Hepatocyte (in vitro differentiated cells): ENCODE measurements at regions not wholly inside any gene's neighbourhood (a gene's known extent, or its start where the extent isn't known, plus 50 kb on each side); places are given as distances from the start of the nearest gene placed in this dataset.

Source experiments
- DNase-seq: peaks from one replicate; pipeline ENCODE4 v3.0.0-alpha.2; 2016; ENCODE audit warnings: low spot score
- H2AFZ ChIP-seq: fragments of 200-600 bp; sonication (generic); 2 replicates; pipeline ENCODE4 v1.6.0; 2016; ENCODE audit warnings: antibody characterized with exemption, mild to moderate bottlenecking
- H3K27ac ChIP-seq: fragments of 200-600 bp; sonication (generic); 2 replicates; pipeline ENCODE4 v1.5.1; 2016; ENCODE audit warnings: mild to moderate bottlenecking
- H3K27me3 ChIP-seq: fragments of 200-600 bp; sonication (generic); 2 replicates; pipeline ENCODE4 v1.6.1; 2016
- H3K36me3 ChIP-seq: fragments of 200-600 bp; sonication (generic); replicated peaks from 2 replicates; pipeline ENCODE4 v1.5.1; 2016; ENCODE audit warnings: low read depth; ENCODE audit not compliant: insufficient read depth
- H3K4me1 ChIP-seq: fragments of 200-600 bp; sonication (generic); 2 replicates; pipeline ENCODE4 v1.5.1; 2016; ENCODE audit warnings: mild to moderate bottlenecking, moderate library complexity; ENCODE audit not compliant: insufficient read depth
- H3K4me2 ChIP-seq: fragments of 200-600 bp; sonication (generic); 2 replicates; pipeline ENCODE4 v1.6.0; 2016
- H3K4me3 ChIP-seq: fragments of 200-600 bp; sonication (generic); 2 replicates; pipeline ENCODE4 v1.5.1; 2016; ENCODE audit warnings: mild to moderate bottlenecking
- H3K79me2 ChIP-seq: fragments of 200-600 bp; sonication (generic); 2 replicates; pipeline ENCODE4 v1.6.0; 2017; ENCODE audit warnings: mild to moderate bottlenecking
- H3K9me2 ChIP-seq: fragments of 200-600 bp; sonication (generic); replicated peaks from 2 replicates; pipeline ENCODE4 v1.6.0; 2017; ENCODE audit warnings: mild to moderate bottlenecking; ENCODE audit not compliant: insufficient read depth
- H3K9me3 ChIP-seq: fragments of 200-600 bp; sonication (generic); 2 replicates; pipeline ENCODE4 v1.5.1; 2016; ENCODE audit warnings: low read depth, mild to moderate bottlenecking
- H4K20me1 ChIP-seq: fragments of 200-600 bp; sonication (generic); 2 replicates; pipeline ENCODE4 v1.6.0; 2016; ENCODE audit warnings: mild to moderate bottlenecking; ENCODE audit not compliant: insufficient read depth, poor library complexity, severe bottlenecking
- EZH2 ChIP-seq: fragments of 200-600 bp; sonication (generic); IDR thresholded peaks from 2 replicates; pipeline ENCODE4 v1.6.1; 2016; ENCODE audit warnings: antibody characterized with exemption, mild to moderate bottlenecking, borderline replicate concordance
- EZH2phosphoT487 ChIP-seq: fragments of 200-600 bp; sonication (generic); IDR thresholded peaks from one replicate; pipeline ENCODE4 v1.6.1; 2018; ENCODE audit warnings: antibody characterized with exemption, mild to moderate bottlenecking, low read depth, moderate library complexity; ENCODE audit not compliant: unreplicated experiment, severe bottlenecking
- WGBS: methylation state at CpG from one replicate; pipeline ENCODE4 v1.1.6; 2016; ENCODE audit warnings: low lambda C conversion rate; ENCODE audit errors: missing lambda C conversion rate; 5-methylcytosine and 5-hydroxymethylcytosine counted together
- TF ChIP-seq, protein P1 (sequence below): fragments of 200-600 bp; sonication (generic); IDR thresholded peaks from 2 replicates; pipeline ENCODE4 v1.5.1; 2016; ENCODE audit warnings: antibody characterized with exemption, mild to moderate bottlenecking; ENCODE audit not compliant: poor library complexity

DNA sequence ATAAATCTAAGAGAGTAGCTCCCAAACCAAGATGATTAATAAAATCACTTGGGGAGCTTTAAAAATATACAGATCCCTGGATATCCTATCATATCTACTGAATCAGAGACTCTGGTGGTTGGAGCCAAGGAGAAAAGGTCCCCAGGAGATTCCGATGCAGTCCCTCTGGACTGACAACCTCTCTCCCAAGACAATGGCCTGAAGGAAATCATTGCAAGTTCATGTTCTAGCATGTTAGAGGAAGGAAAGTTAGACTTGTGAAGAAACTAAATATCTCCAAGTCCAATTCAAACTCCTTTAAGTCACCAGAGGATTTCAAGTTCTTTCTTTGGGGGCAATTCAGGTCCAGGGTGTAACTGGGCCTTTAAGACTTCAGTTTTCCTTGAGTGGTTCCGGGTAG is 84.7 kb upstream of the MEDAG start:
- no peak for DNase-seq
- WGBS, result 90% methylated on average over 2 of the region's 2 CpGs
- H3K4me2 ChIP-seq, result no peak overlapping the region

GRCh38 chr13:30824651-30825050 is 81.4 kb upstream of the MEDAG start:
- H3K9me3 ChIP-seq, result no peaks in the 10 kb centered on the region
- H3K4me1 ChIP-seq, result peaks cover 1% of the 10 kb centered on the region
- WGBS, result 46% methylated on average over 10 of the region's 10 CpGs
- no peaks in the 10 kb centered on the region for H3K79me2 ChIP-seq
- no peaks in the 10 kb centered on the region for H3K27me3 ChIP-seq
- no peak for DNase-seq
- no peak overlapping the region for H3K27ac ChIP-seq
- no peak for TF ChIP-seq EZH2phosphoT487
- TF ChIP-seq EZH2, result no peak
- TF ChIP-seq, protein P1, sequence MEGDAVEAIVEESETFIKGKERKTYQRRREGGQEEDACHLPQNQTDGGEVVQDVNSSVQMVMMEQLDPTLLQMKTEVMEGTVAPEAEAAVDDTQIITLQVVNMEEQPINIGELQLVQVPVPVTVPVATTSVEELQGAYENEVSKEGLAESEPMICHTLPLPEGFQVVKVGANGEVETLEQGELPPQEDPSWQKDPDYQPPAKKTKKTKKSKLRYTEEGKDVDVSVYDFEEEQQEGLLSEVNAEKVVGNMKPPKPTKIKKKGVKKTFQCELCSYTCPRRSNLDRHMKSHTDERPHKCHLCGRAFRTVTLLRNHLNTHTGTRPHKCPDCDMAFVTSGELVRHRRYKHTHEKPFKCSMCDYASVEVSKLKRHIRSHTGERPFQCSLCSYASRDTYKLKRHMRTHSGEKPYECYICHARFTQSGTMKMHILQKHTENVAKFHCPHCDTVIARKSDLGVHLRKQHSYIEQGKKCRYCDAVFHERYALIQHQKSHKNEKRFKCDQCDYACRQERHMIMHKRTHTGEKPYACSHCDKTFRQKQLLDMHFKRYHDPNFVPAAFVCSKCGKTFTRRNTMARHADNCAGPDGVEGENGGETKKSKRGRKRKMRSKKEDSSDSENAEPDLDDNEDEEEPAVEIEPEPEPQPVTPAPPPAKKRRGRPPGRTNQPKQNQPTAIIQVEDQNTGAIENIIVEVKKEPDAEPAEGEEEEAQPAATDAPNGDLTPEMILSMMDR, result no peak
- no peaks in the 10 kb centered on the region for H4K20me1 ChIP-seq
- no peak overlapping the region for H3K4me2 ChIP-seq
- H3K36me3 ChIP-seq, result no peaks in the 10 kb centered on the region
- H3K4me3 ChIP-seq, result no peak overlapping the region
- H2AFZ ChIP-seq, result no peak overlapping the region
- H3K9me2 ChIP-seq, result no peaks in the 10 kb centered on the region

More for the DNA sequence above, 84.7 kb upstream of the MEDAG start:
- H3K27me3 ChIP-seq, result no peaks in the 10 kb centered on the region
- no peak overlapping the region for H3K4me3 ChIP-seq
- no peaks in the 10 kb centered on the region for H3K79me2 ChIP-seq
- H3K9me3 ChIP-seq, result no peaks in the 10 kb centered on the region
- peaks cover 6% of the 10 kb centered on the region for H3K4me1 ChIP-seq
- no peak overlapping the region for H3K27ac ChIP-seq
- H3K36me3 ChIP-seq, result no peaks in the 10 kb centered on the region
- H2AFZ ChIP-seq, result no peak overlapping the region
- H4K20me1 ChIP-seq, result no peaks in the 10 kb centered on the region
- no peaks in the 10 kb centered on the region for H3K9me2 ChIP-seq
- TF ChIP-seq EZH2phosphoT487 (no peak), EZH2 (no peak)
- TF ChIP-seq, protein P1, result no peak

DNA sequence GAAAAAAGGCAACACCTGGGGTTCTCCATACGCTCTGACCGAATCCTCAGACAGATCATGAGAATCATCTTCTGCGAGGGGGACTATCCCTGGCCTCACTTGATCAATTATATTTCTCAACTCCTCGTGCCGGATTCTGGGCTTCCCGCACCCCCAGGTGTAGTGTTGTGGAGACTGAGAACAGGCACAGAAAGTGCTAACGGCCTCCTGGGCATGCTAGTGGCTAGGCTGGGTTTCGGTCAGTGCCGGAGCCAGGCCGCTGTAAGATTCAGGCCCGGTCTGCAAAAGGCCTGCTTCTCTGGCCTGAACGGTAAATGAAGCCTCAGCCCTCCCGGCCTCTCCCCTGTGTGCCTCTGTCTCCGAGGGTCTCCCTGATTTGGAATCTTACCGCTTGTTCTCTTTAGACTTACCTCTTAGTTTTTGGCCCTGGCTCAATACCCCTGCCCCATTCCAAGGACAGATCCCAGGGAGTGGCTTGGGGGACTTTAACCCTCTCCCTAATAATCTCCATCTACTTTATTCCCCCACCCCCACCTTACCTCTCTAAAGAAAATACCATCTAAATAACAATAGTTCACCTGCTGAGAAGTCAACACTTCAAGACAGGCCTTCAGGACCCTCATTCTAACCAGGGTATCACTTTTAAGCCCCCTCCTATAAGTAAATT is 79.0 kb upstream of the MEDAG start:
- H4K20me1 ChIP-seq, result no peaks in the 10 kb centered on the region
- no peaks in the 10 kb centered on the region for H3K36me3 ChIP-seq
- no peaks in the 10 kb centered on the region for H3K79me2 ChIP-seq
- DNase-seq, result no peak
- 94% methylated on average over 15 of the region's 15 CpGs for WGBS
- no peaks in the 10 kb centered on the region for H3K9me2 ChIP-seq
- peaks cover 11% of the 10 kb centered on the region for H3K4me1 ChIP-seq
- H3K4me3 ChIP-seq, result no peak overlapping the region
- no peak overlapping the region for H3K27ac ChIP-seq
- no peak overlapping the region for H2AFZ ChIP-seq
- H3K4me2 ChIP-seq, result no peak overlapping the region
- TF ChIP-seq EZH2phosphoT487 (no peak), EZH2 (no peak)
- TF ChIP-seq, protein P1, result no peak
- H3K9me3 ChIP-seq, result no peaks in the 10 kb centered on the region
- H3K27me3 ChIP-seq, result no peaks in the 10 kb centered on the region
